ENCODE measurements at regions not wholly inside any gene's neighbourhood (a gene's known extent, or its start where the extent isn't known, plus 50 kb on each side); places are given as distances from the start of the nearest gene placed in this dataset.
"Not testable (repeated sequence)": the region's sequence is repeated elsewhere in the genome, so short reads cannot be mapped to it uniquely, and the experiment has no call there.

- peak; percentile 50 for DNase-seq
- Histone ChIP-seq H3K27ac (no peak overlapping the region), H3K36me3 (no peaks in the 10 kb centered on the region), H3K27me3 (ENCODE audit: insufficient read depth, low read depth, severe bottlenecking) (no peaks in the 10 kb centered on the region), H3K4me3 (ENCODE audit: low read depth, low read length) (no peak overlapping the region), H3K9me3 (ENCODE audit: severe bottlenecking) (no peaks in the 10 kb centered on the region)
- peak; percentile 56; the same call in 1 of the 2 replicates for TF ChIP-seq CTCF (IDR thresholded peaks at IDR 0.05; ENCODE audit: low read depth, low read length)
Observed at GRCh38 chr22:34645375-34645774, 420.6 kb upstream of the ISX start.

GRCh38 chr22:34669001-34669400, 397.0 kb upstream of the ISX start:
- Histone ChIP-seq H3K36me3 (no peaks in the 10 kb centered on the region), H3K4me3 (ENCODE audit: low read depth, low read length) (no peak overlapping the region), H3K9me3 (ENCODE audit: severe bottlenecking) (no peaks in the 10 kb centered on the region), H3K27me3 (ENCODE audit: insufficient read depth, low read depth, severe bottlenecking) (no peaks in the 10 kb centered on the region), H3K27ac (no peak overlapping the region)
- no peak for DNase-seq
- TF ChIP-seq CTCF (IDR thresholded peaks at IDR 0.05; ENCODE audit: low read depth, low read length): no peak

- not testable (repeated sequence) for H3K36me3 ChIP-seq; H3K4me3 ChIP-seq (ENCODE audit: low read depth, low read length); H3K27ac ChIP-seq; DNase-seq; H3K9me3 ChIP-seq (ENCODE audit: severe bottlenecking); H3K27me3 ChIP-seq (ENCODE audit: insufficient read depth, low read depth, severe bottlenecking)
Observed at GRCh38 chr22:34683031-34683430, 382.9 kb upstream of the ISX start.

GRCh38 chr22:34684278-34684677, 381.7 kb upstream of the ISX start:
- H3K9me3 ChIP-seq (ENCODE audit: severe bottlenecking); H3K4me3 ChIP-seq (ENCODE audit: low read depth, low read length); DNase-seq; H3K27me3 ChIP-seq (ENCODE audit: insufficient read depth, low read depth, severe bottlenecking); H3K27ac ChIP-seq; H3K36me3 ChIP-seq: not testable (repeated sequence)

GRCh38 chr22:34687116-34687515, 378.8 kb upstream of the ISX start:
- DNase-seq: no peak
- no peak for TF ChIP-seq CTCF (IDR thresholded peaks at IDR 0.05; ENCODE audit: low read depth, low read length)

GRCh38 chr22:34688825-34689224, 377.1 kb upstream of the ISX start:
- peak; percentile 13 for DNase-seq
- no peaks in the 10 kb centered on the region for H3K9me3 ChIP-seq (ENCODE audit: severe bottlenecking)
- H3K27ac ChIP-seq: no peak overlapping the region
- no peak overlapping the region for H3K4me3 ChIP-seq (ENCODE audit: low read depth, low read length)
- H3K36me3 ChIP-seq: no peaks in the 10 kb centered on the region
- no peaks in the 10 kb centered on the region for H3K27me3 ChIP-seq (ENCODE audit: insufficient read depth, low read depth, severe bottlenecking)
- TF ChIP-seq CTCF (IDR thresholded peaks at IDR 0.05; ENCODE audit: low read depth, low read length): 0 out of 2 replicates have a peak, but pooled peaks have one; percentile 16

More at GRCh38 chr22:34687116-34687515, 378.8 kb upstream of the ISX start:
- Histone ChIP-seq H3K36me3 (no peaks in the 10 kb centered on the region), H3K9me3 (ENCODE audit: severe bottlenecking) (no peaks in the 10 kb centered on the region), H3K27ac (no peak overlapping the region), H3K4me3 (ENCODE audit: low read depth, low read length) (no peak overlapping the region), H3K27me3 (ENCODE audit: insufficient read depth, low read depth, severe bottlenecking) (no peaks in the 10 kb centered on the region)

GRCh38 chr22:34696557-34696956, 369.4 kb upstream of the ISX start:
- H3K27ac ChIP-seq: no peak overlapping the region
- H3K4me3 ChIP-seq (ENCODE audit: low read depth, low read length): no peak overlapping the region
- no peak for TF ChIP-seq CTCF (IDR thresholded peaks at IDR 0.05; ENCODE audit: low read depth, low read length)
- no peaks in the 10 kb centered on the region for H3K27me3 ChIP-seq (ENCODE audit: insufficient read depth, low read depth, severe bottlenecking)
- DNase-seq: no peak
- no peaks in the 10 kb centered on the region for H3K36me3 ChIP-seq
- H3K9me3 ChIP-seq (ENCODE audit: severe bottlenecking): no peaks in the 10 kb centered on the region

Measured in WERI-Rb-1 (cell line).